HCT116 (cell line): ENCODE measurements at regions not wholly inside any gene's neighbourhood (a gene's known extent, or its start where the extent isn't known, plus 50 kb on each side); places are given as distances from the start of the nearest gene placed in this dataset.

ENCODE experiments used
- EZH2 ChIP-seq: fragments of 200-600 bp; sonication (generic); IDR thresholded peaks from 2 replicates; pipeline ENCODE4 v1.6.1; 2017; ENCODE audit warnings: antibody characterized with exemption, mixed run types
- POLR2A ChIP-seq: IDR thresholded peaks from 2 replicates; pipeline ENCODE4 v1.7.0; 2011; ENCODE audit warnings: borderline replicate concordance; ENCODE audit not compliant: insufficient read depth, insufficient read length; ENCODE audit errors: extremely low read depth
- POLR2AphosphoS5 ChIP-seq: IDR thresholded peaks from 2 replicates; pipeline ENCODE4 v1.6.1; 2011; ENCODE audit warnings: mild to moderate bottlenecking, low read depth, low read length, moderate library complexity
- RAD21 ChIP-seq: IDR thresholded peaks from 2 replicates; pipeline ENCODE4 v1.6.1; 2012; ENCODE audit warnings: low read depth, mild to moderate bottlenecking
- TCF7L2 ChIP-seq: IDR thresholded peaks from 2 replicates; pipeline ENCODE4 v1.7.0; 2011; ENCODE audit warnings: borderline replicate concordance, inconsistent platforms; ENCODE audit not compliant: insufficient read depth, insufficient read length; ENCODE audit errors: extremely low read depth
- ZNF274 ChIP-seq: fragments of 200-500 bp; sonication (Bioruptor generic); IDR thresholded peaks from 2 replicates; pipeline ENCODE4 v1.6.1; 2014; ENCODE audit warnings: mild to moderate bottlenecking, low read depth, low read length, inconsistent platforms
- TF ChIP-seq, protein P1 (sequence below), 3 experiments: fragments of 200-600 bp in 1 of 3; sonication (generic) in 1 of 3; IDR thresholded peaks in 2 of 3; conservative IDR thresholded peaks in 1 of 3; 2 replicates each; pipeline ENCODE4 v1.5.1; 2012 to 2017; ENCODE audit warnings: low read depth in 2 of 3, low read length in 2 of 3, antibody characterized with exemption in 1 of 3, borderline replicate concordance in 1 of 3, control low read depth in 1 of 3, mild to moderate bottlenecking in 1 of 3, mixed read lengths in 1 of 3, mixed run types in 1 of 3, moderate library complexity in 1 of 3; ENCODE audit not compliant: insufficient read depth in 1 of 3
- TF ChIP-seq, protein P2 (sequence below): IDR thresholded peaks from 2 replicates; pipeline ENCODE4 v1.6.1; 2012; ENCODE audit warnings: low read depth
- TF ChIP-seq, protein P3 (sequence below): IDR thresholded peaks from 2 replicates; pipeline ENCODE4 v1.6.1; 2012

DNA sequence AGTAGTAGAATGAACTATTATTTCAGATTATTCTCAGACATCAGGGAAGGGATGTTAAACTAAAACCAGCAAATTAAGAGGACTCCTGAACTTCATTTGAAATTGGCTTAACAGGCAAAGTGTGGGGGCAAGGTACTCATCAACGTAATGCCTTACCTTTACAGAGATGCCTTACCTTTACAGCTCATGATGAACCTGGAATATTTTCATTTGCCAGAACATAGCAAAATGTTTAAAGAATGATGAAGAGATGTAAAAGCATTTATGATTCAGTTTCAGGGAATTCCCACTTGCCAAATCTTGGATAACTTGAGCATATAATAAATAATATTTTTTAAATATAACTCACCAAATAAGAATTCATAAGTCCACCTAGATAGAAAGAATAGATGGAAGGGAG, 207.5 kb downstream of the TINAG start:
- TF ChIP-seq, protein P1, sequence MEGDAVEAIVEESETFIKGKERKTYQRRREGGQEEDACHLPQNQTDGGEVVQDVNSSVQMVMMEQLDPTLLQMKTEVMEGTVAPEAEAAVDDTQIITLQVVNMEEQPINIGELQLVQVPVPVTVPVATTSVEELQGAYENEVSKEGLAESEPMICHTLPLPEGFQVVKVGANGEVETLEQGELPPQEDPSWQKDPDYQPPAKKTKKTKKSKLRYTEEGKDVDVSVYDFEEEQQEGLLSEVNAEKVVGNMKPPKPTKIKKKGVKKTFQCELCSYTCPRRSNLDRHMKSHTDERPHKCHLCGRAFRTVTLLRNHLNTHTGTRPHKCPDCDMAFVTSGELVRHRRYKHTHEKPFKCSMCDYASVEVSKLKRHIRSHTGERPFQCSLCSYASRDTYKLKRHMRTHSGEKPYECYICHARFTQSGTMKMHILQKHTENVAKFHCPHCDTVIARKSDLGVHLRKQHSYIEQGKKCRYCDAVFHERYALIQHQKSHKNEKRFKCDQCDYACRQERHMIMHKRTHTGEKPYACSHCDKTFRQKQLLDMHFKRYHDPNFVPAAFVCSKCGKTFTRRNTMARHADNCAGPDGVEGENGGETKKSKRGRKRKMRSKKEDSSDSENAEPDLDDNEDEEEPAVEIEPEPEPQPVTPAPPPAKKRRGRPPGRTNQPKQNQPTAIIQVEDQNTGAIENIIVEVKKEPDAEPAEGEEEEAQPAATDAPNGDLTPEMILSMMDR (IDR thresholded peaks at IDR 0.05 in 2 of 3, conservative IDR thresholded peaks at IDR 0.05 in 1 of 3; ENCODE audit: borderline replicate concordance in 1 of 3, insufficient read depth in 1 of 3, low read depth in 2 of 3, low read length in 2 of 3), result no peak
- TF ChIP-seq, protein P2, sequence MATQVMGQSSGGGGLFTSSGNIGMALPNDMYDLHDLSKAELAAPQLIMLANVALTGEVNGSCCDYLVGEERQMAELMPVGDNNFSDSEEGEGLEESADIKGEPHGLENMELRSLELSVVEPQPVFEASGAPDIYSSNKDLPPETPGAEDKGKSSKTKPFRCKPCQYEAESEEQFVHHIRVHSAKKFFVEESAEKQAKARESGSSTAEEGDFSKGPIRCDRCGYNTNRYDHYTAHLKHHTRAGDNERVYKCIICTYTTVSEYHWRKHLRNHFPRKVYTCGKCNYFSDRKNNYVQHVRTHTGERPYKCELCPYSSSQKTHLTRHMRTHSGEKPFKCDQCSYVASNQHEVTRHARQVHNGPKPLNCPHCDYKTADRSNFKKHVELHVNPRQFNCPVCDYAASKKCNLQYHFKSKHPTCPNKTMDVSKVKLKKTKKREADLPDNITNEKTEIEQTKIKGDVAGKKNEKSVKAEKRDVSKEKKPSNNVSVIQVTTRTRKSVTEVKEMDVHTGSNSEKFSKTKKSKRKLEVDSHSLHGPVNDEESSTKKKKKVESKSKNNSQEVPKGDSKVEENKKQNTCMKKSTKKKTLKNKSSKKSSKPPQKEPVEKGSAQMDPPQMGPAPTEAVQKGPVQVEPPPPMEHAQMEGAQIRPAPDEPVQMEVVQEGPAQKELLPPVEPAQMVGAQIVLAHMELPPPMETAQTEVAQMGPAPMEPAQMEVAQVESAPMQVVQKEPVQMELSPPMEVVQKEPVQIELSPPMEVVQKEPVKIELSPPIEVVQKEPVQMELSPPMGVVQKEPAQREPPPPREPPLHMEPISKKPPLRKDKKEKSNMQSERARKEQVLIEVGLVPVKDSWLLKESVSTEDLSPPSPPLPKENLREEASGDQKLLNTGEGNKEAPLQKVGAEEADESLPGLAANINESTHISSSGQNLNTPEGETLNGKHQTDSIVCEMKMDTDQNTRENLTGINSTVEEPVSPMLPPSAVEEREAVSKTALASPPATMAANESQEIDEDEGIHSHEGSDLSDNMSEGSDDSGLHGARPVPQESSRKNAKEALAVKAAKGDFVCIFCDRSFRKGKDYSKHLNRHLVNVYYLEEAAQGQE, result no peak
- TF ChIP-seq, protein P3, sequence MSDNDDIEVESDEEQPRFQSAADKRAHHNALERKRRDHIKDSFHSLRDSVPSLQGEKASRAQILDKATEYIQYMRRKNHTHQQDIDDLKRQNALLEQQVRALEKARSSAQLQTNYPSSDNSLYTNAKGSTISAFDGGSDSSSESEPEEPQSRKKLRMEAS, result no peak
- TF ChIP-seq TCF7L2 (no peak), RAD21 (no peak), ZNF274 (no peak), EZH2 (no peak), POLR2A (no peak), POLR2AphosphoS5 (no peak)
